SK-N-SH (cell line): ENCODE measurements at regions not wholly inside any gene's neighbourhood (a gene's known extent, or its start where the extent isn't known, plus 50 kb on each side); places are given as distances from the start of the nearest gene placed in this dataset.

Source experiments
- CTCF ChIA-PET: fragments of 300-600, 350-600 bp; formaldehyde crosslinking; extraction: SDS; loops from one replicate; lab custom pipeline; 2021; lab: Yijun Ruan, JAX
- POLR2A ChIA-PET: fragments of 350-600 bp; sonication (Branson Sonifier 250); formaldehyde crosslinking; extraction: SDS; loops from one replicate; lab custom pipeline; 2020; ENCODE audit warnings: antibody characterized with exemption, inconsistent platforms; lab: Yijun Ruan, JAX
- DNase-seq: peaks from one replicate; pipeline ENCODE4 v3.0.0; 2012
- H2AFZ ChIP-seq: fragments of 200-600 bp; sonication (generic); 2 replicates; pipeline ENCODE4 v1.8.1; 2016; ENCODE audit warnings: antibody characterized with exemption, mild to moderate bottlenecking, low read depth
- H3F3A ChIP-seq: fragments of 200-600 bp; sonication (generic); replicated peaks from 2 replicates; pipeline ENCODE3; 2016; ENCODE audit warnings: antibody characterized with exemption, mild to moderate bottlenecking; ENCODE audit not compliant: insufficient read depth
- H3K27ac ChIP-seq, 2 experiments: fragments of 200-500 bp in 1 of 2; fragments of 200-600 bp in 1 of 2; sonication (Bioruptor generic) in 1 of 2; sonication (generic), shearing (Covaris generic) in 1 of 2; 2 replicates each; pipeline versions ENCODE4 v1.5.1 to v1.6.1; 2014 to 2016; ENCODE audit warnings: low read depth in 2 of 2, inconsistent platforms in 1 of 2, low read length in 1 of 2, mild to moderate bottlenecking in 1 of 2, mixed read lengths in 1 of 2
- H3K27me3 ChIP-seq: fragments of 200-600 bp; sonication (generic), shearing (Covaris generic); 2 replicates; pipeline ENCODE4 v1.6.1; 2016; ENCODE audit warnings: mixed run types; ENCODE audit not compliant: insufficient read depth
- H3K36me3 ChIP-seq, 2 experiments: fragments of 200-500 bp in 1 of 2; fragments of 200-600 bp in 1 of 2; sonication (Bioruptor generic) in 1 of 2; sonication (generic) in 1 of 2; replicated peaks in 1 of 2; 2 replicates each; pipeline versions ENCODE3 to v1.5.1; 2014 to 2016; ENCODE audit warnings: low read length in 1 of 2, mild to moderate bottlenecking in 1 of 2; ENCODE audit not compliant: insufficient read depth in 2 of 2, control insufficient read depth in 1 of 2
- H3K4me1 ChIP-seq, 2 experiments: fragments of 200-500 bp in 1 of 2; fragments of 200-600 bp in 1 of 2; sonication (Bioruptor generic) in 1 of 2; sonication (generic), shearing (Covaris generic) in 1 of 2; 2 replicates each; pipeline versions ENCODE4 v1.5.1 to v1.6.1; 2014 to 2016; ENCODE audit warnings: low read depth in 1 of 2, low read length in 1 of 2, mixed run types in 1 of 2; ENCODE audit not compliant: insufficient read depth in 2 of 2, control insufficient read depth in 1 of 2
- H3K4me2 ChIP-seq: fragments of 200-600 bp; sonication (generic), shearing (Covaris generic); 2 replicates; pipeline ENCODE4 v1.6.1; 2017; ENCODE audit warnings: mixed run types
- H3K4me3 ChIP-seq, 2 experiments: fragments of 200-500 bp in 1 of 2; fragments of 200-600 bp in 1 of 2; sonication (Bioruptor generic) in 1 of 2; sonication (generic), shearing (Covaris generic) in 1 of 2; 2 replicates each; pipeline versions ENCODE4 v1.5.1 to v1.8.1; 2014 to 2016; ENCODE audit warnings: low read depth in 2 of 2, inconsistent platforms in 1 of 2, low read length in 1 of 2, mild to moderate bottlenecking in 1 of 2, mixed read lengths in 1 of 2, moderate library complexity in 1 of 2
- H3K79me2 ChIP-seq: fragments of 200-600 bp; sonication (generic); 2 replicates; pipeline ENCODE4 v1.8.1; 2017; ENCODE audit warnings: mild to moderate bottlenecking; ENCODE audit not compliant: insufficient read depth
- H3K9ac ChIP-seq: fragments of 200-600 bp; sonication (generic); 2 replicates; pipeline ENCODE4 v1.6.1; 2017; ENCODE audit warnings: mixed run types
- H3K9me2 ChIP-seq: fragments of 200-600 bp; sonication (generic); 2 replicates; pipeline ENCODE4 v1.6.1; 2017; ENCODE audit warnings: mixed run types
- H3K9me3 ChIP-seq: fragments of 200-600 bp; sonication (generic); 2 replicates; pipeline ENCODE4 v1.6.1; 2017; ENCODE audit warnings: mixed run types, mild to moderate bottlenecking, moderate library complexity
- H4K20me1 ChIP-seq: fragments of 200-600 bp; sonication (generic); 2 replicates; pipeline ENCODE4 v1.6.1; 2017; ENCODE audit warnings: mild to moderate bottlenecking, mixed run types; ENCODE audit not compliant: insufficient read depth
- CHD2 ChIP-seq: fragments of 150-350 bp; IDR thresholded peaks from 2 replicates; pipeline ENCODE4 v1.6.1; 2018; ENCODE audit warnings: low read length; ENCODE audit not compliant: partially characterized antibody
- CTCF ChIP-seq: fragments of 200-600 bp; sonication (generic); IDR thresholded peaks from 2 replicates; pipeline ENCODE4 v1.6.1; 2017; ENCODE audit warnings: antibody characterized with exemption, mild to moderate bottlenecking, moderate library complexity
- ELF1 ChIP-seq: IDR thresholded peaks from 2 replicates; pipeline ENCODE4 v1.4.0; 2012
- EZH2phosphoT487 ChIP-seq: fragments of 200-600 bp; sonication (generic); IDR thresholded peaks from 2 replicates; pipeline ENCODE4 v1.6.1; 2017; ENCODE audit warnings: low read depth, mixed run types, mild to moderate bottlenecking, antibody characterized with exemption, moderate library complexity, borderline replicate concordance
- FOXM1 ChIP-seq: IDR thresholded peaks from 2 replicates; pipeline ENCODE4 v1.4.0; 2012; ENCODE audit warnings: low read depth, mild to moderate bottlenecking
- JUND ChIP-seq: IDR thresholded peaks from 2 replicates; pipeline ENCODE4 v1.4.0; 2012
- MAX ChIP-seq: IDR thresholded peaks from 2 replicates; pipeline ENCODE4 v1.4.0; 2012; ENCODE audit warnings: low read depth
- MXI1 ChIP-seq: IDR thresholded peaks from 2 replicates; pipeline ENCODE4 v1.6.1; 2012; ENCODE audit warnings: mild to moderate bottlenecking, low read depth, low read length, improper control_type of control experiment
- REST ChIP-seq: IDR thresholded peaks from 2 replicates; pipeline ENCODE4 v1.6.1; 2012; ENCODE audit warnings: mild to moderate bottlenecking, low read depth, low read length, moderate library complexity
- RFX5 ChIP-seq: IDR thresholded peaks from 2 replicates; pipeline ENCODE4 v1.6.1; 2012; ENCODE audit warnings: mild to moderate bottlenecking, improper control_type of control experiment, low read length
- RXRA ChIP-seq: IDR thresholded peaks from 2 replicates; pipeline ENCODE4 v1.4.0; 2012; ENCODE audit warnings: low read depth, mild to moderate bottlenecking, borderline replicate concordance
- TAF1 ChIP-seq: IDR thresholded peaks from 2 replicates; pipeline ENCODE4 v1.6.1; 2012; ENCODE audit warnings: low read depth, mild to moderate bottlenecking, low read length, moderate library complexity, borderline replicate concordance
- TEAD4 ChIP-seq: IDR thresholded peaks from 2 replicates; pipeline ENCODE4 v1.4.0; 2012; ENCODE audit warnings: mild to moderate bottlenecking, borderline replicate concordance; ENCODE audit not compliant: insufficient read depth
- USF1 ChIP-seq: IDR thresholded peaks from 2 replicates; pipeline ENCODE4 v1.4.0; 2012; ENCODE audit warnings: low read depth, borderline replicate concordance
- USF2 ChIP-seq: fragments of 150-350 bp; IDR thresholded peaks from 2 replicates; pipeline ENCODE4 v1.6.1; 2017; ENCODE audit warnings: antibody characterized with exemption, low read length, low read depth, borderline replicate concordance
- WGBS: methylation state at CpG from one replicate; pipeline ENCODE4 v1.1.6; 2017; ENCODE audit warnings: low lambda C conversion rate; 5-methylcytosine and 5-hydroxymethylcytosine counted together

- no peaks in the 10 kb centered on the region for H3K9me3 ChIP-seq
- no peaks in the 10 kb centered on the region for H3K36me3 ChIP-seq
- H3K27me3 ChIP-seq: no peaks in the 10 kb centered on the region; the same call in 1 of the 2 replicates
- H3K4me1 ChIP-seq: no peaks in the 10 kb centered on the region
- TF ChIP-seq RFX5: no peak
- no peak for TF ChIP-seq ELF1
- TF ChIP-seq USF1: no peak
- no peak for TF ChIP-seq TAF1
- TF ChIP-seq MAX: no peak
- no peak for TF ChIP-seq CTCF
- no peak for TF ChIP-seq CHD2
- no peak for TF ChIP-seq TEAD4
- no peak for TF ChIP-seq JUND
- no peak for TF ChIP-seq REST
- CTCF ChIA-PET: no interaction called here
- DNase-seq: no peak
- H2AFZ ChIP-seq: no peak overlapping the region
- no peak overlapping the region for H3K9ac ChIP-seq
- H3K4me2 ChIP-seq: no peak overlapping the region
- POLR2A ChIA-PET: no interaction called here
- WGBS: 3% methylated on average over 1 of the region's 1 CpG
- no peak overlapping the region for H3K4me3 ChIP-seq
- no peaks in the 10 kb centered on the region for H3K9me2 ChIP-seq
- no peaks in the 10 kb centered on the region for H3K79me2 ChIP-seq
- H4K20me1 ChIP-seq: no peaks in the 10 kb centered on the region
- no peaks in the 10 kb centered on the region for H3F3A ChIP-seq
- H3K27ac ChIP-seq: no peak overlapping the region
Observed at GRCh38 chrX:135632353-135632752, 81.1 kb upstream of the CT45A1 start.

GRCh38 chrX:135639066-135639780, 74.2 kb upstream of the CT45A1 start:
- ChIA-PET POLR2A (no interaction called here), CTCF (no interaction called here)
- Histone ChIP-seq H3K36me3 (no peaks in the 10 kb centered on the region), H3K4me1 (no peaks in the 10 kb centered on the region), H3K4me3 (no peak overlapping the region), H3K27ac (no peak overlapping the region), H3K9me2 (no peaks in the 10 kb centered on the region), H4K20me1 (no peaks in the 10 kb centered on the region), H3K9ac (no peak overlapping the region), H2AFZ (no peak overlapping the region), H3K4me2 (no peak overlapping the region), H3K9me3 (no peaks in the 10 kb centered on the region), H3K27me3 (no peaks in the 10 kb centered on the region; the same call in 1 of the 2 replicates), H3F3A (no peaks in the 10 kb centered on the region), H3K79me2 (no peaks in the 10 kb centered on the region)
- 4% methylated on average over 7 of the region's 7 CpGs for WGBS
- no peak for DNase-seq
- TF ChIP-seq REST (no peak), TEAD4 (no peak), RXRA (no peak), MXI1 (no peak), USF2 (no peak), FOXM1 (no peak), EZH2phosphoT487 (no peak)
